ENCODE measurements at regions not wholly inside any gene's neighbourhood (a gene's known extent, or its start where the extent isn't known, plus 50 kb on each side); places are given as distances from the start of the nearest gene placed in this dataset.

DNA sequence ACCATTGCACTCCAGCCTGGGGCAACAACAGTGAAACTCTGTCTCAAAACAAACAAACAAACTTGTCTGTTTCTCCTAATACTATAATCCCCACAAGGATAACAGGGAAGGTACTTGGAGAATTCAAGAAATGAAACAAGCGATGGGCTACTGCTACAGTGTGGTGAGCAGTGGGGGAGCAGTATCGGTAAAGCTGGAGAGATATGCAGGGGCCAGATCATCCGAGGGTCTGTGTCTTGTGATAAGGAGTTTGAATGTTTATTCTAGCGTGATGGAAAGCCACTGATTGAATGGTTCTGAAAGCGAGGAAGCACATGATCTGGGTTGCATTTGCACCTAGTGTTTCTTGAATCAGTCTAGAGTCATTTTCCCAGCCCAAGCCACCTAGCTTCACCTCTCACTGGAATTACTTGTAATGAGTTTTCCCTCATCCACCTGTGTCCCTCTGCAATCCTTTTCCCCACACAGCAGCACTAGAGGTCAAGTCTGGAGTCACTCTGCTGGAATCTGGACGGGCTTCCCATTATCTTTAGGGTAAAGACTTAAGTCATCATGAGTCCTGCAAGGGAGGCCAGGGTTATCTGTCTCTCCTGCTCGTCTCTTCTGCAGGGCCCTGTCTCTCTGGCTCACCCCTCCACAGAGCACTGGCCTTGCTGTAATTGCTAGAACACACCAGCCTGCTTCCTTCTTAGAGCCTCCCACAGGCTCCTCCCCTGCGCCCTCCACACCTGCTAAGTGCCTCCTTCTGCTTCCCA, 162.3 kb downstream of the KLF5 start:
- H3K36me3 ChIP-seq (ENCODE audit: insufficient read depth, low read length) = no peaks in the 10 kb centered on the region
- no peak overlapping the region for H2AFZ ChIP-seq (ENCODE audit: low read length)
- no peaks in the 10 kb centered on the region for H3K9me3 ChIP-seq (ENCODE audit: low read length)
- no peaks in the 10 kb centered on the region for H3K9me2 ChIP-seq (replicated peaks; ENCODE audit: insufficient read depth, low read length)
- no peaks in the 10 kb centered on the region for H3K79me2 ChIP-seq (ENCODE audit: low read length)
- DNase-seq = no peak
- no peaks in the 10 kb centered on the region for H3K4me1 ChIP-seq (ENCODE audit: low read length)
- no peak overlapping the region for H3K9ac ChIP-seq (ENCODE audit: low read length)
- H3K27me3 ChIP-seq (ENCODE audit: low read length) = no peaks in the 10 kb centered on the region
- H4K20me1 ChIP-seq (ENCODE audit: insufficient read depth, low read depth, low read length) = no peaks in the 10 kb centered on the region
- no peak overlapping the region for H3K27ac ChIP-seq (ENCODE audit: low read length)
- H3K4me2 ChIP-seq (ENCODE audit: low read depth, low read length, poor library complexity, severe bottlenecking) = no peak overlapping the region
- H3K4me3 ChIP-seq (ENCODE audit: low read length) = no peak overlapping the region

DNA sequence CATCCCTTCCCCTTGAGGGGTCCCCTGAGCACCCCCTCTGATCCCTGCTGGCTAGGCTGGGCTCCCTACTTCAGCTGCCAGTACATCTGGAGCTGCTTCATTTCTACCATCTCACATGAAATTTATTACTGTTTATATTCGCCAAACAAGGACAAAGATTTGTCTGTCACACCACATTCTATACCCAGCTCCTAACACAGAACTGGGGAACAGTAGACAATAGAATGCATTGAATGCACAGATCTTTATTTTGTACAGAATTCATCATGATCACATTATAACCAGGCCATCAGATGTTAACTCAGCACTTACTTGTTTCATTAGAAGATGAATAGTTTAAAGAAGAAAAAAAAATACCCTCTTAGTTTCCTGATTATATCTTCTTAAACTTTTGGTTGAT, 159.4 kb downstream of the KLF5 start:
- H3K27me3 ChIP-seq (ENCODE audit: low read length) = no peaks in the 10 kb centered on the region
- H2AFZ ChIP-seq (ENCODE audit: low read length) = no peak overlapping the region
- no peaks in the 10 kb centered on the region for H3K4me1 ChIP-seq (ENCODE audit: low read length)
- H3K9ac ChIP-seq (ENCODE audit: low read length) = no peak overlapping the region
- H3K4me2 ChIP-seq (ENCODE audit: low read depth, low read length, poor library complexity, severe bottlenecking) = no peak overlapping the region
- no peak overlapping the region for H3K27ac ChIP-seq (ENCODE audit: low read length)
- no peaks in the 10 kb centered on the region for H4K20me1 ChIP-seq (ENCODE audit: insufficient read depth, low read depth, low read length)
- no peak for DNase-seq
- no peaks in the 10 kb centered on the region for H3K9me2 ChIP-seq (replicated peaks; ENCODE audit: insufficient read depth, low read length)
- no peak overlapping the region for H3K4me3 ChIP-seq (ENCODE audit: low read length)
- H3K9me3 ChIP-seq (ENCODE audit: low read length) = no peaks in the 10 kb centered on the region
- no peaks in the 10 kb centered on the region for H3K79me2 ChIP-seq (ENCODE audit: low read length)
- H3K36me3 ChIP-seq (ENCODE audit: insufficient read depth, low read length) = no peaks in the 10 kb centered on the region

DNA sequence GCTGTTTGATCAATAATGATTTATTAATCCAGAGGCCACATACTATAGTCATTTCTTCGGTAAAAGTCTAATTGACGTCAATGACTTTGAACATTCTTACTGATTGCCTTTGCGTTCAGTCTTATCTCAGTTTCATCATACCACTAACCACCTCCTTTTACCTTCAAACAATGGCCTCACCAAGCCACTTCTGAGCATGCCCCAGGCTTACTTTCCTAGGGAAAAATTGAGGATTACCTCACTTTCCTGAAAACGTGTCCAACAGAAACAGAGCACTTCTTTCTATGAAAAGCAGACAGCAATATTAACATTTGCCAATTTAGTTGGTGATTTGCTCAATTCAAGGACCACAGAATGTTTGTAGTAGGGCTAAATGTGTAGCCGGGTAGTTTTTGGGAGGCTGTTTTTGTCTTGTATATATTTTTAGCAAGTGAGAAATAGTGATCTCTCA, 157.6 kb downstream of the KLF5 start:
- Histone ChIP-seq H3K4me1 (ENCODE audit: low read length) (no peaks in the 10 kb centered on the region), H3K27ac (ENCODE audit: low read length) (no peak overlapping the region), H3K9me3 (ENCODE audit: low read length) (no peaks in the 10 kb centered on the region), H3K36me3 (ENCODE audit: insufficient read depth, low read length) (no peaks in the 10 kb centered on the region), H4K20me1 (ENCODE audit: insufficient read depth, low read depth, low read length) (no peaks in the 10 kb centered on the region), H3K4me2 (ENCODE audit: low read depth, low read length, poor library complexity, severe bottlenecking) (no peak overlapping the region), H3K4me3 (ENCODE audit: low read length) (no peak overlapping the region), H3K9me2 (replicated peaks; ENCODE audit: insufficient read depth, low read length) (no peaks in the 10 kb centered on the region), H2AFZ (ENCODE audit: low read length) (no peak overlapping the region), H3K79me2 (ENCODE audit: low read length) (no peaks in the 10 kb centered on the region), H3K27me3 (ENCODE audit: low read length) (no peaks in the 10 kb centered on the region), H3K9ac (ENCODE audit: low read length) (no peak overlapping the region)
- no peak for DNase-seq

DNA sequence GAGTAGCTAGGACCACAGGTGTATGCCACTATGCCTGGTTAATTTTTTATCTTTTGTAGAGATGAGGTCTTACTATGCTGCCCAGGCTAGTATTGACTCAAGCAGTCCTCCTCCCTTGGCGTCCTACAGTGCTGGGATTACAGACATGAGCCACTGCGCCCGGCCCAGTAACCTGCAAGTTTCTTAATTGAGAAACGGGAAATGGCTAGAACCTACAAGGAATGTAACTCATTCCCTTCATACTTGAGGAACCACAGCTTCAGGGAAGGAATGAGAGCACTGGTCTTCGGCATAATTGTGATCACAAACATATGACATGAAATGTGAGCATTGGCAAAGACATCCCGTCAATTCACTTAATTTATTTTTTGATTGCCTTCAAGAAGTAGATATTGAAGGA, 157.0 kb downstream of the KLF5 start:
- no peak overlapping the region for H3K27ac ChIP-seq (ENCODE audit: low read length)
- no peaks in the 10 kb centered on the region for H3K36me3 ChIP-seq (ENCODE audit: insufficient read depth, low read length)
- no peak overlapping the region for H2AFZ ChIP-seq (ENCODE audit: low read length)
- no peak overlapping the region for H3K4me2 ChIP-seq (ENCODE audit: low read depth, low read length, poor library complexity, severe bottlenecking)
- H3K4me3 ChIP-seq (ENCODE audit: low read length) = no peak overlapping the region
- no peaks in the 10 kb centered on the region for H3K27me3 ChIP-seq (ENCODE audit: low read length)
- H3K4me1 ChIP-seq (ENCODE audit: low read length) = no peaks in the 10 kb centered on the region
- H3K9ac ChIP-seq (ENCODE audit: low read length) = no peak overlapping the region
- no peaks in the 10 kb centered on the region for H3K9me3 ChIP-seq (ENCODE audit: low read length)
- DNase-seq = no peak
- H4K20me1 ChIP-seq (ENCODE audit: insufficient read depth, low read depth, low read length) = no peaks in the 10 kb centered on the region
- no peaks in the 10 kb centered on the region for H3K79me2 ChIP-seq (ENCODE audit: low read length)
- H3K9me2 ChIP-seq (replicated peaks; ENCODE audit: insufficient read depth, low read length) = no peaks in the 10 kb centered on the region

DNA sequence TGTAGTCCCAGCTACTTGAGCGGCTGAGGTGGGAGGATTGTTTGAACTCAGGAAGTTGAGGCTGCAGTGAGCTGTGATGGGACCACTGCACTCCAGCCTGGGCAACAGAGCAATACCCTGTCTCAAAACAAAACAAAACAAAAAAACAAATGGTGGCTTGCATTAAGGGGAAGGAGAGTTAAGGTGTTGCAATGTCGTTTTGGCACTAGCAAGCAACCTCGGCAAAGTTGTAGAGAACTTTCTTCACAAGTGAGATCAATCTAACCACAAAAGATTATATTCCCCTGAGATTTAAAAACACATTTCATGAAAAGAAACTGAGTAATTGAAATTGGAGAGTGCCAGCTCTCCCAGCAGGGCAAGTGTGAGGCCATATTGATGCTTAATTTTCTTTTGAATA, 153.7 kb downstream of the KLF5 start:
- Histone ChIP-seq H3K4me2 (ENCODE audit: low read depth, low read length, poor library complexity, severe bottlenecking) (no peak overlapping the region), H3K27me3 (ENCODE audit: low read length) (no peaks in the 10 kb centered on the region), H3K4me1 (ENCODE audit: low read length) (no peaks in the 10 kb centered on the region), H3K36me3 (ENCODE audit: insufficient read depth, low read length) (no peaks in the 10 kb centered on the region), H3K27ac (ENCODE audit: low read length) (no peak overlapping the region), H2AFZ (ENCODE audit: low read length) (no peak overlapping the region), H3K9me2 (replicated peaks; ENCODE audit: insufficient read depth, low read length) (no peaks in the 10 kb centered on the region), H3K4me3 (ENCODE audit: low read length) (no peak overlapping the region), H3K9me3 (ENCODE audit: low read length) (no peaks in the 10 kb centered on the region), H3K9ac (ENCODE audit: low read length) (no peak overlapping the region), H3K79me2 (ENCODE audit: low read length) (no peaks in the 10 kb centered on the region), H4K20me1 (ENCODE audit: insufficient read depth, low read depth, low read length) (no peaks in the 10 kb centered on the region)
- no peak for DNase-seq

DNA sequence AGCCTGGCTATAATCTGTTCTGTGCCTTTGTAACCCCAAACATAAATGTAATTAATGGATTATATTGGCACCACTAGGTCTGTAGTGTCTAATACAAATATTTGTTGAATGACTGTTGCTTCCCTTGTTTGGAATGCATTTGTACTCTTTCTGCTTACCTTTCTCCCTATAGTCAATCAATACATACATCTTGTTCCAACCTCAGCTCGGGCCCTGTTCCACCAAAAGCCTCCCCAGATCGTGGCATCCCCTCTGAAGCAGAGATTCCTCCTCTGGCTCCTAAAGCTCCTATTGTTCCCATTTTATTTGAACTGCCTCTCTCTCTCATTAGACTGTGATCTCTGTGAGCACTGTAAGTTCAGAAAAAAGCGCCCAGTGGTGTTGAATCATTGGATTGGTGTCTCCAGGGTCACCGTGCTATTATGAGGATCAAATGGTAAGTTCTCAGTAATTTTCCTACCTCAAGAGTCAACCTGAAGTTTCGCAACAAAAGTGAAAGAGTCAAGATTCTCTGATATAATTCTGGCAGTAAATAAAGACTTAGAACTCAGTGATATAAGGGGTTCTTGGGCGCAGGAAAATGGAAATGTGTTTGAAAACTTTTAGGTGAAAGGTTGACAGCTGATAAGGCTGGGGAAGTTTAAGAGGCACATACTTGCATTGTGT, 151.5 kb downstream of the KLF5 start:
- Histone ChIP-seq H2AFZ (ENCODE audit: low read length) (no peak overlapping the region), H3K27me3 (ENCODE audit: low read length) (no peaks in the 10 kb centered on the region), H3K4me1 (ENCODE audit: low read length) (no peaks in the 10 kb centered on the region), H3K4me2 (ENCODE audit: low read depth, low read length, poor library complexity, severe bottlenecking) (no peak overlapping the region), H3K9me2 (replicated peaks; ENCODE audit: insufficient read depth, low read length) (no peaks in the 10 kb centered on the region), H3K9me3 (ENCODE audit: low read length) (no peaks in the 10 kb centered on the region), H3K4me3 (ENCODE audit: low read length) (no peak overlapping the region), H3K36me3 (ENCODE audit: insufficient read depth, low read length) (no peaks in the 10 kb centered on the region), H3K27ac (ENCODE audit: low read length) (no peak overlapping the region), H3K79me2 (ENCODE audit: low read length) (no peaks in the 10 kb centered on the region), H3K9ac (ENCODE audit: low read length) (no peak overlapping the region), H4K20me1 (ENCODE audit: insufficient read depth, low read depth, low read length) (no peaks in the 10 kb centered on the region)
- DNase-seq = no peak

DNA sequence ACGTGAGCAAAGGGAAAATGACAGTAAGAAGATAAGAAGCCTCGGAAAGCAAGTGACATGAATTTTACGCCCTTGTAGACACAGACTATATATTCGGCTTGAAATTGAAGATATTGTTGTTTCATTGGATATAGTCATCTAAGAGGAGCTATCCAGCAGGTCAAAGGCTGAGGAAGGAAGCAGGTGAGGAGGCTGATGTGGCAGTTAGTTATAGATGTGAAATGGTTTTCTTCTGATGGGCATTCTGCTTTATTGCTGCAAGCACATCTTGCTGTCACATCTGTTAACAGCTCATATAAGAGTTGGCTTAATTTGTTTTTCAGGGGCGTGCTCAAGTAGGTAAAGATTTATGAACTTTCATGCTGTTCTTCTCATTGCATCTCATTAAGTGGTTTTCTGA, 146.1 kb downstream of the KLF5 start:
- no peaks in the 10 kb centered on the region for H4K20me1 ChIP-seq (ENCODE audit: insufficient read depth, low read depth, low read length)
- H3K27me3 ChIP-seq (ENCODE audit: low read length) = no peaks in the 10 kb centered on the region
- no peaks in the 10 kb centered on the region for H3K36me3 ChIP-seq (ENCODE audit: insufficient read depth, low read length)
- no peak overlapping the region for H2AFZ ChIP-seq (ENCODE audit: low read length)
- no peak overlapping the region for H3K4me3 ChIP-seq (ENCODE audit: low read length)
- H3K4me2 ChIP-seq (ENCODE audit: low read depth, low read length, poor library complexity, severe bottlenecking) = no peak overlapping the region
- H3K9ac ChIP-seq (ENCODE audit: low read length) = no peak overlapping the region
- H3K27ac ChIP-seq (ENCODE audit: low read length) = no peak overlapping the region
- H3K9me3 ChIP-seq (ENCODE audit: low read length) = no peaks in the 10 kb centered on the region
- no peaks in the 10 kb centered on the region for H3K79me2 ChIP-seq (ENCODE audit: low read length)
- H3K4me1 ChIP-seq (ENCODE audit: low read length) = no peaks in the 10 kb centered on the region
- no peaks in the 10 kb centered on the region for H3K9me2 ChIP-seq (replicated peaks; ENCODE audit: insufficient read depth, low read length)
- DNase-seq = no peak

DNA sequence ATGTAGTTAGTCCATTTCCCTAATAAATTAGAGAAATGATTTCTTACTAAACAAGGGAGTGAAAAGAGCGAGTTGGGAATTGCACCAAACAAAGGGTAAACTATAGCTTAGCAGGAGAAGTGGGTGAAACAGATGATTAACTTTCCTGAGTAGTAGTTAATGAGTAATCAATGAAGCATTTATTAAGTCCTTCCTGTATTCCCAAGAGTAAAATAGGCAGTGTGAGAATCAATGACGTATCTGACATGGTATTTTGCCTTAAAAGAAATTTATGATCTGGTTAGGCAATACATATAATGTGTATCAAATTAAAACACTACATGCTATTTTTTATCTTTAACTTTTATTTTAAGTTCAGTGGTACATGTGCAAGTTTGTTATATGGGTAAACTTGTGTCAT, 142.8 kb downstream of the KLF5 start:
- H4K20me1 ChIP-seq (ENCODE audit: insufficient read depth, low read depth, low read length) = no peaks in the 10 kb centered on the region
- DNase-seq = no peak
- no peaks in the 10 kb centered on the region for H3K36me3 ChIP-seq (ENCODE audit: insufficient read depth, low read length)
- H3K4me3 ChIP-seq (ENCODE audit: low read length) = no peak overlapping the region
- no peak overlapping the region for H3K4me2 ChIP-seq (ENCODE audit: low read depth, low read length, poor library complexity, severe bottlenecking)
- H3K27me3 ChIP-seq (ENCODE audit: low read length) = no peaks in the 10 kb centered on the region
- no peaks in the 10 kb centered on the region for H3K79me2 ChIP-seq (ENCODE audit: low read length)
- no peak overlapping the region for H3K9ac ChIP-seq (ENCODE audit: low read length)
- no peak overlapping the region for H3K27ac ChIP-seq (ENCODE audit: low read length)
- no peaks in the 10 kb centered on the region for H3K9me3 ChIP-seq (ENCODE audit: low read length)
- no peaks in the 10 kb centered on the region for H3K9me2 ChIP-seq (replicated peaks; ENCODE audit: insufficient read depth, low read length)
- no peaks in the 10 kb centered on the region for H3K4me1 ChIP-seq (ENCODE audit: low read length)
- H2AFZ ChIP-seq (ENCODE audit: low read length) = no peak overlapping the region
